OCI-LY7 (cell line): ENCODE measurements at regions not wholly inside any gene's neighbourhood (a gene's known extent, or its start where the extent isn't known, plus 50 kb on each side); places are given as distances from the start of the nearest gene placed in this dataset.

Experiments
- BruUV-seq: library from RNA; stranded (reverse); fragments of 400-500 nt; replicated peaks from 2 replicates; lab custom pipeline; 2021; lab: Mats Ljungman, UMichigan
- CTCF ChIA-PET: fragments of 300-600 bp; sonication (Branson Sonifier 250); formaldehyde crosslinking; loops from one replicate; lab custom pipeline; 2022; ENCODE audit warnings: antibody characterized with exemption; ENCODE audit not compliant: unreplicated experiment; lab: Charles Lee
- POLR2A ChIA-PET: fragments of 300-600 bp; sonication (Branson Sonifier 250); formaldehyde crosslinking; loops from one replicate; lab custom pipeline; 2022; ENCODE audit warnings: antibody characterized with exemption; lab: Charles Lee
- DNase-seq: peaks from one replicate; pipeline ENCODE4 v3.0.0-alpha.2; 2015; ENCODE audit warnings: low spot score
- H2AFZ ChIP-seq: fragments of 200-600 bp; sonication (generic), shearing (Covaris generic); 2 replicates; pipeline ENCODE4 v1.6.1; 2014; ENCODE audit warnings: mild to moderate bottlenecking, antibody characterized with exemption, low read length, moderate library complexity
- H3K27ac ChIP-seq: fragments of 200-600 bp; sonication (generic); 2 replicates; pipeline ENCODE4 v1.5.1; 2014; ENCODE audit warnings: mixed run types, low read depth, mild to moderate bottlenecking, moderate library complexity, low read length, inconsistent platforms; ENCODE audit not compliant: poor library complexity, severe bottlenecking
- H3K36me3 ChIP-seq: fragments of 200-600 bp; sonication (generic); 2 replicates; pipeline ENCODE4 v1.6.1; 2014; ENCODE audit warnings: mild to moderate bottlenecking, antibody characterized with exemption, low read length, moderate library complexity, mixed read lengths; ENCODE audit not compliant: insufficient read depth
- H3K4me1 ChIP-seq: fragments of 200-600 bp; sonication (generic); 2 replicates; pipeline ENCODE4 v1.5.1; 2014; ENCODE audit warnings: mild to moderate bottlenecking, low read length; ENCODE audit not compliant: insufficient read depth, poor library complexity, severe bottlenecking
- H3K4me2 ChIP-seq: fragments of 200-600 bp; sonication (generic); 2 replicates; pipeline ENCODE4 v1.6.1; 2014; ENCODE audit warnings: mild to moderate bottlenecking, low read length
- H3K4me3 ChIP-seq: fragments of 200-600 bp; sonication (generic); 2 replicates; pipeline ENCODE4 v1.5.1; 2014; ENCODE audit warnings: mild to moderate bottlenecking, low read depth, low read length; ENCODE audit not compliant: poor library complexity, severe bottlenecking
- H3K79me2 ChIP-seq: fragments of 200-600 bp; sonication (generic); 2 replicates; pipeline ENCODE4 v1.6.1; 2016; ENCODE audit warnings: low read depth, mild to moderate bottlenecking, low read length, moderate library complexity, mixed read lengths; ENCODE audit not compliant: insufficient read depth
- H3K9me2 ChIP-seq: fragments of 200-600 bp; sonication (generic); 2 replicates; pipeline ENCODE4 v1.6.1; 2016; ENCODE audit warnings: mild to moderate bottlenecking, low read length, mixed read lengths; ENCODE audit not compliant: insufficient read depth
- H3K9me3 ChIP-seq: fragments of 200-600 bp; sonication (generic); 2 replicates; pipeline ENCODE4 v1.6.1; 2014; ENCODE audit warnings: mild to moderate bottlenecking, mixed run types, low read length, mixed read lengths
- H4K20me1 ChIP-seq: fragments of 200-600 bp; sonication (generic); 2 replicates; pipeline ENCODE4 v1.6.1; 2014; ENCODE audit warnings: mild to moderate bottlenecking, antibody characterized with exemption, low read length, moderate library complexity, mixed read lengths; ENCODE audit not compliant: insufficient read depth
- CTCF ChIP-seq: fragments of 200-600 bp; sonication (generic); conservative IDR thresholded peaks from 2 replicates; pipeline ENCODE4 v1.5.1; 2014; ENCODE audit warnings: mild to moderate bottlenecking, antibody characterized with exemption, low read length, moderate library complexity, mixed read lengths
- EZH2phosphoT487 ChIP-seq: fragments of 200-600 bp; sonication (generic); IDR thresholded peaks from 2 replicates; pipeline ENCODE4 v1.6.1; 2018; ENCODE audit warnings: low read depth, borderline replicate concordance, mild to moderate bottlenecking, mixed run types, antibody characterized with exemption, low read length, moderate library complexity, mixed read lengths
- intact Hi-C: fragments of 100-400 bp; cut with micrococcal nuclease; formaldehyde crosslinking; loops from one replicate; pipeline ENCODE4 v1.10.0; 2022; ENCODE audit not compliant: unreplicated experiment

GRCh38 chr5:33143405-33144123 is 297.2 kb upstream of the TARS1 start:
- Histone ChIP-seq H3K4me1 (no peaks in the 10 kb centered on the region), H2AFZ (no peak overlapping the region), H3K9me3 (no peaks in the 10 kb centered on the region), H3K9me2 (no peaks in the 10 kb centered on the region; the same call in 1 of the 2 replicates), H3K79me2 (no peaks in the 10 kb centered on the region), H4K20me1 (no peaks in the 10 kb centered on the region), H3K36me3 (no peaks in the 10 kb centered on the region), H3K27ac (no peak overlapping the region), H3K4me2 (no peak overlapping the region), H3K4me3 (no peak overlapping the region)
- no peak for DNase-seq
- TF ChIP-seq CTCF (no peak), EZH2phosphoT487 (no peak)
- ChIA-PET CTCF (no interaction called here), POLR2A (no interaction called here)
- no TSS peak for BruUV-seq
- intact Hi-C loops = no loop called here

GRCh38 chr5:33146881-33147280 is 293.9 kb upstream of the TARS1 start:
- intact Hi-C loops = no loop called here
- DNase-seq = no peak
- no peak overlapping the region for H3K4me2 ChIP-seq
- no peak overlapping the region for H3K27ac ChIP-seq
- H3K9me2 ChIP-seq = no peaks in the 10 kb centered on the region
- BruUV-seq = no TSS peak
- no peak for TF ChIP-seq CTCF
- no peak for TF ChIP-seq EZH2phosphoT487
- no peaks in the 10 kb centered on the region for H3K9me3 ChIP-seq
- POLR2A ChIA-PET = no interaction called here
- no peaks in the 10 kb centered on the region for H3K4me1 ChIP-seq
- no peak overlapping the region for H3K4me3 ChIP-seq
- no peaks in the 10 kb centered on the region for H3K79me2 ChIP-seq
- no peaks in the 10 kb centered on the region for H3K36me3 ChIP-seq
- H4K20me1 ChIP-seq = no peaks in the 10 kb centered on the region
- CTCF ChIA-PET = no interaction called here
- no peak overlapping the region for H2AFZ ChIP-seq

GRCh38 chr5:33148076-33148513 is 292.7 kb upstream of the TARS1 start:
- no peaks in the 10 kb centered on the region for H3K79me2 ChIP-seq
- H3K4me1 ChIP-seq = no peaks in the 10 kb centered on the region
- no peak overlapping the region for H3K4me3 ChIP-seq
- ChIA-PET POLR2A (interaction anchor here (0.6 kb wide), 1 partner anchor 175 kb away, joined by 3 read pairs; no protein-coding TSS in a partner anchor), CTCF (no interaction called here)
- peak overlapping the region; percentile 61; the same call in 1 of the 2 replicates for H2AFZ ChIP-seq
- no TSS peak for BruUV-seq
- H3K27ac ChIP-seq = no peak overlapping the region
- DNase-seq = no peak
- no peak overlapping the region for H3K4me2 ChIP-seq
- TF ChIP-seq CTCF = no peak
- no peaks in the 10 kb centered on the region for H3K9me3 ChIP-seq
- intact Hi-C loops = no loop called here
- H3K36me3 ChIP-seq = no peaks in the 10 kb centered on the region
- no peaks in the 10 kb centered on the region for H3K9me2 ChIP-seq
- H4K20me1 ChIP-seq = no peaks in the 10 kb centered on the region
